T47D (cell line): ENCODE measurements at regions not wholly inside any gene's neighbourhood (a gene's known extent, or its start where the extent isn't known, plus 50 kb on each side); places are given as distances from the start of the nearest gene placed in this dataset.
"Not testable (repeated sequence)": the region's sequence is repeated elsewhere in the genome, so short reads cannot be mapped to it uniquely, and the experiment has no call there.

Experiments used
- DNase-seq, 2 experiments: peaks; one replicate each; pipeline versions ENCODE4 v3.0.0 to v3.0.0-alpha.2; 2011 to 2012; ENCODE audit warnings: low read depth in 1 of 2, low spot score in 1 of 2
- in situ Hi-C: cut with HindIII; loops from 2 replicates; pipeline ENCODE4 v1.10.0; 2016; ENCODE audit warnings: low sequenced_read_pairs, low pct_unique_long_range_greater_than_20kb

GRCh38 chr15:21174761-21175160, 265.5 kb downstream of the POTEB3 start:
- in situ Hi-C loops = not testable (repeated sequence)

GRCh38 chr15:21151203-21151966, 285.3 kb upstream of the POTEB2 start:
- DNase-seq, in situ Hi-C loops: not testable (repeated sequence)

More at GRCh38 chr15:21174761-21175160, 265.5 kb downstream of the POTEB3 start:
- DNase-seq = not testable (repeated sequence)

GRCh38 chr15:21148136-21148535, 282.0 kb upstream of the POTEB2 start:
- in situ Hi-C loops, DNase-seq: not testable (repeated sequence)

GRCh38 chr15:21133893-21134292, 267.8 kb upstream of the POTEB2 start:
- DNase-seq, in situ Hi-C loops: not testable (repeated sequence)

DNA sequence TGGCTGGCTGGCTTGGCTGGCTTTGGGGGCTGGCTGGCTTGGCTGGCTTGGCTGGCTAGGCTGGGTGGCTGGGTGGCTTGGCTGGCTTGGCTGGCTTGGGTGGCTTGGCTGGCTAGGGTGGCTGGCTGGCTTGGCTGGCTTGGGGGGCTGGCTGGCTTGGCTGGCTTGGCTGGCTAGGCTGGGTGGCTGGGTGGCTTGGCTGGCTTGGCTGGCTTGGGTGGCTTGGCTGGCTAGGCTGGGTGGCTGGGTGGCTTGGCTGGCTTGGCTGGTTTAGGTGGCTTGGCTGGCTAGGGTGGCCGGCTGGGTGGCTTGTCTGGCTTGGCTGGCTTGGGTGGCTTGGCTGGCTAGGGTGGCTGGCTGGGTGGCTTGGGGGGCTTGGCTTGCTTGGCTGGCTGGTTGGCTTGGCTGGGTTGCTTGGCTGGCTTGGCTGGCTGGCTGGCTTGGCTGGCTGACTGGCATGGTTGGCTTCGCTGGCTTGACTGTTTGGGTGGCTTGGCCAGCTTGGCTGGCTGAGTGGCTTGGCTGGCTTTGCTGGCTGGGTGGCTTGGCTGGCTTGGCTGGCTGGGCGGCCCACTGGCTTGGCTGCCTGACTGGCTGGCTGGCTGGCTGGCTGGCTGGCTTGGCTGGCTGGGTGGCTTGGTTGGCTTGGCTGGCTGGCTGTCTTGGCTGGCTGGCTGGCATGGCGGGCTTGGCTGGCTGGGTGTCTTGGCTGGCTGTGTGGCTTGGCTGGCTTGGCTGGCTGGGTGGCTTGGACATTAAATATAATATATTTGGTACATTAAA, 246.3 kb upstream of the POTEB2 start:
- in situ Hi-C loops, DNase-seq: not testable (repeated sequence)

DNA sequence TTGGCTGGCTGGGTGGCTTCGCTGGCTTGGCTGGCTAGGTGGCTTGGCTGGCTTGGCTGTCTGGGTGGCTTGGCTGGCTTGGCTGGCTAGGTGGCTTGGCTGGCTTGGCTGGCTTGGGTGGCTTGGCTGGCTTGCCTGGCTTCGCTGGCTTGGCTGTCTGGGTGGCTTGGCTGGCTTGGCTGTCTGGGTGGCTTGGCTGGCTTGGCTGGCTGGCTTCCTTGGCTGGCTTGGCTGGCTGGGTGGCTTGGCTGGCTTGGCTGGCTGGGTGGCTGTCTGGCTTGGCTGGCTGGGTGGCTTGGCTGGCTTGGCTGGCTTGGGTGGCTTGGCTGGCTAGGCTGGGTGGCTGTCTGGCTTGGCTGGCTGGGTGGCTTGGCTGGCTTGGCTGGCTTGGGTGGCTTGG, 245.7 kb upstream of the POTEB2 start:
- DNase-seq = peak in 1 of 2 experiments; percentile 5
- in situ Hi-C loops = not testable (repeated sequence)

DNA sequence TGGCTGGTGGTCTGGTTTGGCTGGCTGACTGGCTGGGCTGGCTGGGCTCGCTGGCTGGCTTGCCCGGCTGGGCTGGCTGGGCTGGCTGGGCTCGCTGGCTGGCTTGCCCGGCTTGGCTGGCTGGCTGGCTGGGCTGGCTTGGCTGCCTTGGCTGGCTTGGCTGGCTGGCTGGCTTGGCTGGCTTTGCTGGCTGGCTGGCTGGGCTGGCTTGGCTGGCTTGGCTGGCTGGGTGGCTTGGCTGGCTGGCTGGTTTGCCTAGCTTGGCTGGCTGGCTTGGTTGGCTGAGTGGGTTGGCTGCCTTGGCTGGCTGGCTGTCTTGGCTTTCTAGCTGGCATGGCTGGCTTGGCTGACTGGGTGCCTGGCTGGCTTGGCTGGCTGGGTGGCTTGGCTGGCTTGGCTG, 245.1 kb upstream of the POTEB2 start:
- DNase-seq, in situ Hi-C loops: not testable (repeated sequence)

DNA sequence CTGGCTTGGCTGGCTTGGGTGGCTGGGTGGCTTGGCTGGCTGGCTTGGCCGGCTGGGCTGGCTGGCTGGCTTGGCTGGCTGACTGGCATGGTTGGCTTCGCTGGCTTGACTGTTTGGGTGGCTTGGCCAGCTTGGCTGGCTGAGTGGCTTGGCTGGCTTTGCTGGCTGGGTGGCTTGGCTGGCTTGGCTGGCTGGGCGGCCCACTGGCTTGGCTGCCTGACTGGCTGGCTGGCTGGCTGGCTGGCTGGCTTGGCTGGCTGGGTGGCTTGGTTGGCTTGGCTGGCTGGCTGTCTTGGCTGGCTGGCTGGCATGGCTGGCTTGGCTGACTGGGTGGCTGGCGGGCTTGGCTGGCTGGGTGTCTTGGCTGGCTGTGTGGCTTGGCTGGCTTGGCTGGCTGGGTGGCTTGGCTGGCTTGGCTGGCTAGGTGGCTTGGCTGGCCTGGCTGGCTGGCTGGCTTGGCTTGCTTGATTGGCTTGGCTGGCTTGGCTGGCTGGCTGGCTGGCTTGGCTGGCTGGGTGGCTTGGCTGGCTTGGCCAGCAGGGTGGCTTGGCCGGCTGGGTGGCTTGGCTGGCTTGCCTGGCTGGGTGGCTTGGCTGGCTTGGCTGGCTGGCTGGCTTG, 244.2 kb upstream of the POTEB2 start:
- in situ Hi-C loops, DNase-seq: not testable (repeated sequence)

- in situ Hi-C loops, DNase-seq: not testable (repeated sequence)
Observed at GRCh38 chr15:21108384-21108783, 242.3 kb upstream of the POTEB2 start.

DNA sequence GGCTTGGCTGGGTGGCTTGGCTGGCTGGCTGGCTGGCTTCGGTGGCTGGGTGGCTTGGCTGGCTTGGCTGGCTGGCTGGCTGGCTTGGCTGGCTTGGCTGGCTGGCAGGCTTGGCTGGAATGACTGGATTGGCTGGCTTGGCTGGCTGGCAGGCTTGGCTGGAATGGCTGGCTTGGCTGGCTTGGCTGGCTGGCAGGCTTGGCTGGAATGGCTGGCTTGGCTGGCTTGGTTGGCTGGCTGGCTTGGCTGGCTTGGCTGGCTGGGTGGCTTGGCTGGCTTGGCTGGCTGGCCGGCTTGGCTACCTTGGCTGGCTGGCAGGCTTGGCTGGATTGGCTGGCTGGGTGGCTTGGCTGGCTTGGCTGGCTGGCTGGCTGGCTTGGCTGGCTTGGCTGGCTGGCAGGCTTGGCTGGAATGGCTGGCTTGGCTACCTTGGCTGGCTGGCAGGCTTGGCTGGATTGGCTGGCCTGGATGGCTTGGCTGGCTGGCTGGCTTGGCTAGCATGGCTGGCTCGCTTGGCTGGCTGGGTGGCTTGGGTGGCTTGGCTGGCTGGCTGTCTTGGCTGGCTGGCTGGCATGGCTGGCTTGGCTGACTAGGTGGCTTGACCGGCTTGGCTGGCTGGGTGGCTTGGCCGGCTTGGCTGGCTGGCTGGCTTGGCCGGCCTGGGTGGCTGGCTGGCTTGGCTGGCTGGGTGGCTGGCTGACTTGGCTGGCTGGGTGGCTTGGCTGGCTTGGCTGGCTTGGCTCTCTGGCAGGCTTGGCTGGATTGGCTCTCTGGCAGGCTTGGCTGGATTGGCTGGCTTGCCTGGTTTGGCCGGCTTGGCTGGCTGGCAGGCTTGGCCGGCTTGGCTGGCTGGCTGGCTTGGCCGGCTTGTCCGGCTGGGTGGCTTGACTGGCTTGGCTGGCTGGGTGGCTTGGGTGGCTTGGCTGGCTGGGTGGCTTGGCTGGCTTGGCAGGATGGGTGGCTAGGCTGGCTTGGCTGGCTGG, 241.6 kb upstream of the POTEB2 start:
- in situ Hi-C loops = not testable (repeated sequence)

DNA sequence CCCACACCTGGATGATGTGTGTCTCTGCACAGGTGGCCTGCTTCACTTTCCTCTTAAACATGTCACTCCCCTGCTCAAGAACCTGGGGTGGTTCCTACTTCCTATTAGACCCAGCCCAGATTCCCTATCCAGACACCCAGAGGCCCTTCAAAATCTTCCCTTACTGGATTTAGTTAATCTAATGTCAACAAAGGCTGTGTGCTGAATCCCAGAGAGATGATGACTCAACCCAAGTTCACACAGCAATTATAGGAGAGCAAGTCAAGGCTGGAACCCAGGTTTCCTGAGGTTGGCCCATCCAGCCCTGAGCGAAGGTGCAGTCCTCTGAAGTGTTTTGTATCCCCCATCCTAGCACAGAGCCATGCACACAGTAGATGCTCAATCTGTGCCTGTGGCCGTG, 230.5 kb upstream of the POTEB2 start:
- in situ Hi-C loops, DNase-seq: not testable (repeated sequence)

More for the DNA sequence above, 241.6 kb upstream of the POTEB2 start:
- not testable (repeated sequence) for DNase-seq

DNA sequence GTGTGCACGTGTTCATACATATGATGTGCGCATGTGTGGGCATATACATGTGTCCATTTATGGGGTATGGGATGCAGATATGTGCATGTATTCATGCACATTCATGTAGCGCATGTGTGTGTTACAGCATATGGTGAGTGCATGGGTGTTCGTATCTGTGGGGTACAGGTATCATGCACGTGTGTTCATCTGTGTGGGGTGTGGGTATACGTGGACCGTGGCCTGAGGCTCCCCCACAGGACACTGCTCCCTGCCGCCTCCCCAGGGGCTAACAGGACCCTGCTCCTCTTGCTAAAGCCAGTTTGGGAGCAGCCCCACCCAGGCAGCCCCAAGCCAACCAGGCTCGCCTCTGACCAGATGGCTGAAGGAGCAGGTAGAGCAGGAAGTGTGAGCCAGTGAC, 213.4 kb upstream of the POTEB2 start:
- DNase-seq, in situ Hi-C loops: not testable (repeated sequence)

DNA sequence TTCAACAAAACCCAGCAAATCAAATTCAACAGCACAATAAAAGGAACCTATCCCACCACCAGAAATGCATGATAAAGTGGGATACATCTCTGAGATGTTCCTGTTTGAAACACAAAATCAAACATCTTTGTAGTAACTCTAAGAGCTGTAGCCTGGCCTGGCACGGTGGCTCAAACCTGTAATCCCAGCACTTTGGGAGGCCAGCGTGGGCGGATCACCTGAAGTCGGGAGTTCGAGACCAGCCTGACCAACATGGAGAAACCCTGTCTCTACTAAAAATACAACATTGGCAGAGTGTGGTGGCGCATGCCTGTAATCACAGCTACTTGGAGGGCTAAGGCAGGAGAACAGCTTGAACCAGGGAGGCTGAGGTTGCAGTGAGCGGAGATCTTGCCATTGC, 202.8 kb upstream of the POTEB2 start:
- DNase-seq, in situ Hi-C loops: not testable (repeated sequence)

DNA sequence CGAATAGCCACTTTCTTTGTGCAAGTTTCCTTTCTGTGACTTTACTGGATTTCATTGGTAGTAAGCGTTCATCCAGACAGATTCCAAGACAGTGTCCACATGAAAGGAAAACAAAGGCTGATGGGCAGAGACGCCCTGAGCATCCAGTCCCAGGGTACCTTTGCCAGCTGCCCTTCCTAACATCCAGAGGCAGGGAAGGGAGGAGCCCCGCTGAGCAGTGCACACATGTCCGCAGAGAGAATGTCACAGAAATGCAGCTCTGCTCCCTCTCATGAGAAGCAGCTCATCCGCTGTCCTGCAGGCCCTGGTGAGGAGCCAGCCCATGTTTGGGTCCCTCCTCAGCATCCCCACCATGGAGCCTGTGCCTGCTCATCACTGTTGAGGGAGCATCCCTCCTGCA, 197.4 kb upstream of the POTEB2 start:
- DNase-seq, in situ Hi-C loops: not testable (repeated sequence)

- DNase-seq, in situ Hi-C loops: not testable (repeated sequence)
Observed at GRCh38 chr15:21062619-21063163, 196.6 kb upstream of the POTEB2 start.

DNA sequence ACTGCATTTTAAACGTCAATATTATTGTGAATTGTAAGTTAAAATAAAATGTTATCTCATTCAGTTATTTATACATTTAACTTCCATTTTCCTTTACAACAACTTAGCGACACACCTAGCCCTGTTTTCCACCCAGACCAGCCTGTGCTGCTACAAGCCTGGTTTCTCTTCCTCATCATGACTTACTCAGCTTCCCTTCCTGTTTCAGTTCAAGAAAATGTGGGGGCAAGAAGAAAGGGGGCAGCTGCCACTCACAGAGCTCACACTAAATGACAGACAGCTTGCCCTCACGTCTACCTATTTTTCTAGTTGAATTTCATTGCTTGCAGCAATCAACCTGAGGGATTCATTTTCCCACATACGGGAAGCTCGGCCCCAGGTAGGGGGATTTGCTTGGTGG, 185.8 kb upstream of the POTEB2 start:
- in situ Hi-C loops, DNase-seq: not testable (repeated sequence)

GRCh38 chr15:21031703-21032102, 165.6 kb upstream of the POTEB2 start:
- in situ Hi-C loops, DNase-seq: not testable (repeated sequence)
